OCI-M2 (cell line): ENCODE measurements at regions not wholly inside any gene's neighbourhood (a gene's known extent, or its start where the extent isn't known, plus 50 kb on each side); places are given as distances from the start of the nearest gene placed in this dataset.
"Not testable (repeated sequence)": the region's sequence is repeated elsewhere in the genome, so short reads cannot be mapped to it uniquely, and the experiment has no call there.

Source experiments
- DNase-seq: peaks from one replicate; lab custom pipeline; 2025; ENCODE audit not compliant: unreplicated experiment; lab: John Stamatoyannopoulos, UW

- DNase-seq = not testable (repeated sequence)
These were observed 355.2 kb downstream of the NDFIP2 start for GRCh38 chr13:79836121-79836520.

DNA sequence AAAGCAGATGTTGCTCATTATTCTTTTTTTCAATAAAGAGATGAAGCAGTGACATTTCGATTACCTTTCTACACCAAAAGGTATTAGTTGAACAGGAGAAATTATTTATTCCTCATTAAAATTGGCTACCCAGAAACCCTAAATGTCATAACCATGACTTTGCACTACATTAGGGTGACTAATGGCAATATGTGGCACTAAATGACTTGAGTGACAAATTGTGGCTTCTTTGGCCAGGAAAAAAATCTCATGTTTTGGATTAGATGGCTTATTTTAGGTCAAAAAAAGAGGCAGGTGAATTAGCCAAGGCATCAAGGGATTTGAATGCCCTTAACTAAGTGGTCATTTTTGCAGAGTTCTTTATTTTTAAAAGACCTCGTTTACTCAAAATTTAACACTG, 353.9 kb downstream of the NDFIP2 start:
- no peak for DNase-seq

DNA sequence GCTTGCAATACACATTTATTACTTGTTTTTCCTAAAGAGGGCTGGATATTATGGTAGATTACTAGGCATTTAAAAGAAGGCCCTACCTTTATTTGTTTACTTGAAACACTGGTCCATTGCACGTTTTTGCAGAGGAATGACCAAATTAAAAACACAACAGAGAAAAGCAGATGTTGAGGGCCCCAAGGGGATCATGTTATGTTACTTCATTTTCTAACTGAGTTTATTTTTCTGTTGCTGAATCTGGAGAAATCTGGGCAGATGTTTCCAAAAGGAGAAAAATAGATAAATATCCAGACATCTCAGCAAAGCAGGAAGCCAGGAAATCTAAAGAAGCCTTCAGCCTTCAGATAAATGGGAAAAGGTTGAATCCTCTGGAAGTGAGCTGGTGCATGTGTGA, 353.0 kb downstream of the NDFIP2 start:
- no peak for DNase-seq

DNA sequence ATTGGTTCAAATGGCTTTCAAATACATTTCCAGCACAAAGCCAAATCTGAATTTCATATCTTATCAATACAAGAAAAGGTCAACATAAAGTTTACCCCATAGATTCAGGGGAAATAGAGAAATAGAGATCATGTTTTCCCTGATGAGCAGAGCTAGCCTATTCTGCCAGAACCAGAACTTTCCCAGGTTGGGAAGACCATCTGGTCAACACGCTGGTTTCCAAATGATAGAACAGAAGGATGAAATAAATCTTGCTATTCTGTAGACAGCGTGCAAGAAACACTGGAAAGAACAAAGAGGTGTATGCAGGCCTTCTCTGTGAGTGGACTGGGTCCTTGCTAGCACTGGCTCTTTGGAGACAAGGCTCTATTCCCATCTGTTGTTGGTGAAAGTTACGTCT, 350.6 kb downstream of the NDFIP2 start:
- DNase-seq = no peak

GRCh38 chr13:79830945-79831344, 350.0 kb downstream of the NDFIP2 start:
- DNase-seq = no peak

GRCh38 chr13:79830426-79830825, 349.5 kb downstream of the NDFIP2 start:
- no peak for DNase-seq

DNA sequence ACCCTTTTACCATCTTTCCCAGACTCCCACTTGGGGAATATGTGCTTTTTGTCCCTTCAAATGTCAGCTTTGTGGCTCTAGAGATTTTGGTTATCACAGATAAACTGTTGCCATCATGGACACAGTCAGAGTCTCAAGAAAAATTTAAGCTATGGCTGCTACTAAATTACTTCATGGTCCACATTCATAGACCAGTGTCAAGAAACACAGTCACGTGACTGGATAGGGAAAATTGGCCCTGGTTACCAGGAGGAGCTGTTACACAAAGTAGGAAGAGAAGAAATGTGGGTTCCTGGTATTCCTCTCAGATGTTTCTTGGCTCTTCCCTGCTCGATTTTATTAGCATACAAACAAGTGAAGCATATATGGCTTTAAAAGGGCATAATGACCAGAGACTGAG, 348.9 kb downstream of the NDFIP2 start:
- no peak for DNase-seq

DNA sequence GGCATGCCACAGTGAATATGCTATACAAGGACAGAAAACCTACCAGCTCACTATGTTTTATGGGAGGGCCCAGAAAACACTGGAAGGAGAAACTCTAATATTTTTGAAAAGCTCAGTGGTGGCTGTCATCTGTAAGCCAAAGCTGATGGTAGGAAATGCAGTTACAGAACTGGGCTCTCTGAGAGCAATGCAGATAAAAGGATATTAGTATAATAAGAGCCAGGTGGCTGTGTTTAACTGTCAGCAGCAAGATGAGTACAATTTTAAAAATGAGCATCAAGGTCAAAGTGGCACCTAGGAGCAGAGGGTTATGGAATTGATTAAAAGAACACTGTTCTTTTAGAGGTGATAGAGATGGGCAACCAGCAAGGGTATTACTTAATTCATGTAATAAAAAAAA, 345.0 kb downstream of the NDFIP2 start:
- no peak for DNase-seq

DNA sequence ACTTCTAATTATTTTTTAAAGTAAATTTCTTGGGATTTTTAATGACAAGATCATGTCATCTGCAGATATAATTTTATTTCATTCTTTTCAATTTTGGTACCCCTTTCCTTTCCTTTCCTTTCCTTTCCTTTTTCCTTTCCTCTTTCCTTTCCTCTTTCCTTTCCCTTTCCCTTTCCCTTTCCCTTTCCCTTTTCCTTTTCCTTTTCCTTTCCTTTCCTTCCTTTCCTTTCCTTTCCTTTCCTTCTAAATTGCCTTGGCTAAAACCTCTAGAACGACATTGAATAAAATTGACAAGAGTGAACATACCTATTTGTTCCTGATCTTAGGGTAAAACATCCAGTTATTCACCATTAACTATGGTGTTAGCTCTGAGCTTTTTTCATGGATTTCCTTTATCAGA, 334.1 kb downstream of the NDFIP2 start:
- DNase-seq = no peak

GRCh38 chr13:79812070-79812850, 331.3 kb downstream of the NDFIP2 start:
- DNase-seq = no peak

DNA sequence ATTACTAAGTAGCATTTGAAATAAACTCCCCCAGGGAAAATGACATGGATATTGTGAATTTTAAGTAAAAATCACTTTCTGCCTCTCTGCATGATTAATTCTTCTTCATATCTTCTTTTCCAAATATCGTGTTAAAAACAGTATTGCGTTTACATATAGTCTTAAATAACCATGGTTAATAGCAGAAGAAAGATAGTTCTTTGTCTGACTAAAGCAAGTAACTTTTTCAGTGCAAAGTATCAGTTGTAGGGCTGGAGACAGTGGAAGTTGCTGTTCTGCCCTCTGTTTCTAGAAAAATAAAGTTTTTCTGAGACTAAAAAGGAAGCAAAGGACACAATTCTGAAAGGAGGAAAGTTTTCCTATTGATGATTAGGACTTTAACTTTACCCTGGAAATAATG, 330.2 kb downstream of the NDFIP2 start:
- DNase-seq = no peak

- no peak for DNase-seq
These were observed 329.7 kb downstream of the NDFIP2 start for GRCh38 chr13:79810669-79811068.

DNA sequence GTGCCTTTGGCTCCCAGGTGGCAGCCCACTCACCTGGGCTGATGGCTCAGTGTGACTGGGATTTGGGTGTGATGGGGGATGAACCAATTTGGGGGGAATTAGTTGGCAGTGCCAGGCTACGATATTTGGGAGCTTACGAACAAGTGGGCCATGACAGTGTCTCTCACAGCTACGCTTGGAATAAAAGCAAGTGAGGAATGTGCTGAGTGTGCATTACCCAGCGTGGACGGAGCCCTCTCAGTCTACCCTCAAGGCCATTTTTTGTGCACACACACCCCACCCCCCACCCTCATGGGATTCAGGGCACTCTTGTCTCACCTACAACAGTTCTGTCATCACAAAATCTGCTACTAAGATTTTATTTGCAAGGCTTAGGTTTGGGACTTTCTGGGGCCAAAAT, 329.1 kb downstream of the NDFIP2 start:
- DNase-seq = no peak

- no peak for DNase-seq
These were observed 327.5 kb downstream of the NDFIP2 start for GRCh38 chr13:79808475-79808874.

DNA sequence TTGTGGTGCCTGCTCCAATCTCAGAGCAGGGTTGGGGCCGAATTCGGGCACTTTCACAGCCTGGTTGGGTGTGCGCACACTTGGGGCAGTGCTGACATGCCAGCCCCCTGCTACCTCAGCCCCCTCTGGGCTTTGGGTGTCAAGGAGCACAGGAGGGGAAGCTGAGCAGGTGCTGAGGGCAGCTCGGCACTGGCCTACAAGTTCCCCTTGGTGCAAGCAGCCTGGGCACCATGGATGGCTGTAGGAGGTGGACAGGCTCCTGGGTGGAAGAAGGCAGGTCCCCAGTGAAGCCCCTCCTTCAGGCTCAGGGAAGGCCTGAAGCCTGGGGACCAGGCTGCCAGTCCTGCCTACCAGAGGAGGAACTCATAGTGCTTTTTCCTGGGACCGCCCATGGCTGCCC, 326.6 kb downstream of the NDFIP2 start:
- DNase-seq = no peak

GRCh38 chr13:79806821-79807220, 325.9 kb downstream of the NDFIP2 start:
- DNase-seq = no peak

GRCh38 chr13:79805317-79805716, 324.4 kb downstream of the NDFIP2 start:
- DNase-seq = no peak

DNA sequence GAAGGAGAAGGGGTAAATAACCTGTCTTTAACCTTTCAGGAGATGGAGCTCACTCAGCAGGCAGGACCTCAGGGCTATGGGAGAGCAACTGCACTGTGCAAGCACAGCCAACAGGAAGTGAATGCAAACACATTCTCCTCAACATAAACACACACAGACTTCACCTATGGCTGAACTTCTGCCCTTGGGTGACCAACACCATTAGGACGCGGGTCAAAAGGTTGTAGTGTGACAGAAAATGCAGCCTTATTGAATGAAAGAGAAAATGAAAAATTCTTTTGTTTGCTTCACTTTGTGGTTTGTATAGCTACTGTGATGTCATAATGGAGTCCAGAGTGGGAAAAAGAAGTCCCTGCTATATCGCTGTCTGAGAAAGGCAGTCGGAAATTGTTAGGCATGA, 323.0 kb downstream of the NDFIP2 start:
- DNase-seq = no peak

GRCh38 chr13:79803296-79803695, 322.3 kb downstream of the NDFIP2 start:
- DNase-seq = no peak

- DNase-seq = no peak
These were observed 321.6 kb downstream of the NDFIP2 start for GRCh38 chr13:79802389-79803085.

GRCh38 chr13:79799059-79799867, 318.3 kb downstream of the NDFIP2 start:
- DNase-seq = no peak

DNA sequence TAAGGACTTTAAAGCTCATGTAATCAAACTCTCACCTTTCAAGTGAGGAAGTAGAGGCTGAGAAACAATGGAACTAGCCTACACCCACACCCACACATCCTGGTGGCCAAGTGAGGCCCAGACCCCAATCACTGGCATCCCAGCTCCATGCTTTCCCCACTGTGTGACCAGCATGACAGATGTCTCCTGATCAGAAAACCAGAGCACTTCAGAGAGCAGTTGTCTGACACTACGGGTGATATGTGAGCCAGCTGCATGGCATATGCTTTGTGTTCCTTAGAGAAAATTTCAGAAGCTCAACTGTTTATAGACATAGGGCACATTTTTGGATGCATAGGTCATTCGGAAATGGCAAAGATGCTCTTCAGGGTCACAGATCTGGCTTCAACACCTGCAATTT, 315.2 kb downstream of the NDFIP2 start:
- DNase-seq = no peak
